ENCODE measurements at regions not wholly inside any gene's neighbourhood (a gene's known extent, or its start where the extent isn't known, plus 50 kb on each side); places are given as distances from the start of the nearest gene placed in this dataset.

DNA sequence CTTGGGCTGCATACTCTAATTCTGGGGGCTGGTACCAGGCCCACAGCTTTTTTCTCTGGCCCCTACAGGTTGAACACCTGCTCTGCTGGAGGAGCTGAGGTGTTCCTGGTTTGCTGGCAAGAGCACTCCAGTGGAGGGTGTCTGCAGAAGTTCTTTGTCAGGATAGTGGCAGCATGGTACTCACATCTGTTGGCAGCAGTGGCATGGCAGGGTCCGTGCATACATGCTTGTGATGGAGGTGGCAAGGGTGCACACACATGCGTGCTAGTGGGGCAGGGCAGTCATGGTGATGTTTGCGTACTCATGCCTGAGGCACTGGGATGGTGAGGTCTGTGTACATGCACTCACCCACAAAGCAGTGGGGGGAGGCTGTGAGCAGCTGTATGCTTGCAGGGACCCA, 235.5 kb upstream of the KLF8 start:
- TF ChIP-seq, protein P1, sequence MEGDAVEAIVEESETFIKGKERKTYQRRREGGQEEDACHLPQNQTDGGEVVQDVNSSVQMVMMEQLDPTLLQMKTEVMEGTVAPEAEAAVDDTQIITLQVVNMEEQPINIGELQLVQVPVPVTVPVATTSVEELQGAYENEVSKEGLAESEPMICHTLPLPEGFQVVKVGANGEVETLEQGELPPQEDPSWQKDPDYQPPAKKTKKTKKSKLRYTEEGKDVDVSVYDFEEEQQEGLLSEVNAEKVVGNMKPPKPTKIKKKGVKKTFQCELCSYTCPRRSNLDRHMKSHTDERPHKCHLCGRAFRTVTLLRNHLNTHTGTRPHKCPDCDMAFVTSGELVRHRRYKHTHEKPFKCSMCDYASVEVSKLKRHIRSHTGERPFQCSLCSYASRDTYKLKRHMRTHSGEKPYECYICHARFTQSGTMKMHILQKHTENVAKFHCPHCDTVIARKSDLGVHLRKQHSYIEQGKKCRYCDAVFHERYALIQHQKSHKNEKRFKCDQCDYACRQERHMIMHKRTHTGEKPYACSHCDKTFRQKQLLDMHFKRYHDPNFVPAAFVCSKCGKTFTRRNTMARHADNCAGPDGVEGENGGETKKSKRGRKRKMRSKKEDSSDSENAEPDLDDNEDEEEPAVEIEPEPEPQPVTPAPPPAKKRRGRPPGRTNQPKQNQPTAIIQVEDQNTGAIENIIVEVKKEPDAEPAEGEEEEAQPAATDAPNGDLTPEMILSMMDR (IDR thresholded peaks at IDR 0.05): no peak
- no peak for TF ChIP-seq POLR2A (IDR thresholded peaks at IDR 0.05)

Measured in right lobe of liver (tissue), 4 donors.